ENCODE measurements at regions not wholly inside any gene's neighbourhood (a gene's known extent, or its start where the extent isn't known, plus 50 kb on each side); places are given as distances from the start of the nearest gene placed in this dataset.

DNA sequence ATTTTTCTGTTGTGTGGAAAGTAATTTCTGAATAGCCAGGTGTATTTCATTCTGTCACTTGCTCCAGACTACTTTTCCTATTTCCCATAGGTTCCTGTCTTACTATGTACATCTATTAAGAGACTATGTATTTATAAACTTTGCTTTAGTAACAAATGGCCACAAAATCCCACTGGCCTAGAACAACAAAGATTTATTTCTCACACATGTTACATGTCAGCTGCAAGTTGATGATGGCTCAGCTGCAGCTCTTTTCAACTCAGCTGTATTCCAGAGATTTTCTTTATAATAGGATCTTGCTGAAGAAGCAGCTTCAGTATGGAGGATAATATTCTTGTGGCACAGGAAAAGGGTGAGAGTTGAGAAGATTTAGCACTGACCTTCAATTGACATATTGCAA lies 539.6 kb upstream of the LRRC4C start:
- FAIRE-seq (no peak), DNase-seq (no peak), ATAC-seq (no peak)
- H3K27me3 ChIP-seq, result no peaks in the 10 kb centered on the region
- no peaks in the 10 kb centered on the region for H3K4me1 ChIP-seq
- no peaks in the 10 kb centered on the region for H3K9me3 ChIP-seq
- TF ChIP-seq, protein P1, sequence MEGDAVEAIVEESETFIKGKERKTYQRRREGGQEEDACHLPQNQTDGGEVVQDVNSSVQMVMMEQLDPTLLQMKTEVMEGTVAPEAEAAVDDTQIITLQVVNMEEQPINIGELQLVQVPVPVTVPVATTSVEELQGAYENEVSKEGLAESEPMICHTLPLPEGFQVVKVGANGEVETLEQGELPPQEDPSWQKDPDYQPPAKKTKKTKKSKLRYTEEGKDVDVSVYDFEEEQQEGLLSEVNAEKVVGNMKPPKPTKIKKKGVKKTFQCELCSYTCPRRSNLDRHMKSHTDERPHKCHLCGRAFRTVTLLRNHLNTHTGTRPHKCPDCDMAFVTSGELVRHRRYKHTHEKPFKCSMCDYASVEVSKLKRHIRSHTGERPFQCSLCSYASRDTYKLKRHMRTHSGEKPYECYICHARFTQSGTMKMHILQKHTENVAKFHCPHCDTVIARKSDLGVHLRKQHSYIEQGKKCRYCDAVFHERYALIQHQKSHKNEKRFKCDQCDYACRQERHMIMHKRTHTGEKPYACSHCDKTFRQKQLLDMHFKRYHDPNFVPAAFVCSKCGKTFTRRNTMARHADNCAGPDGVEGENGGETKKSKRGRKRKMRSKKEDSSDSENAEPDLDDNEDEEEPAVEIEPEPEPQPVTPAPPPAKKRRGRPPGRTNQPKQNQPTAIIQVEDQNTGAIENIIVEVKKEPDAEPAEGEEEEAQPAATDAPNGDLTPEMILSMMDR (IDR thresholded peaks at IDR 0.05), result no peak
- H3K27ac ChIP-seq, result no peak overlapping the region
- no peaks in the 10 kb centered on the region for H3K36me3 ChIP-seq
- H3K4me3 ChIP-seq, result no peak overlapping the region
- intact Hi-C loops (cut with DNase I), result no loop called here

DNA sequence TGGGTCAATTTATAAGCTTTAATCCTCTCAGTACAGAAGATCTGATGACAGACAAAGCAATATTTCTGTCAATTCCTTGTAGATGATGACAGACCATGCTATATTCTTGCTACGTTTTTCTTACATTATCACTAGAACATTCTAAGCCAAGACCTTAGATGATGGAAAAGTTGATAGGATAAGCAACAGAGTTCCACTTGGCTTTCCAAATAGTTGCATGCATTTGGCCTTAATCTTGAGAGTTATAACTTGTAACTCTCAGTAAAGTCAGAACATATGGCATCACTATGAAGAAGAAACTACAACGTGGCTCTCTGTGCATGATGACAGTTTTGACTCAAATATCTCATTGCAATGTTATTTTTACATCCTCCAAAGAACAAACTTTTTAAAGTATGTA lies 544.3 kb upstream of the LRRC4C start:
- Histone ChIP-seq H3K36me3 (no peaks in the 10 kb centered on the region), H3K4me1 (no peaks in the 10 kb centered on the region), H3K4me3 (no peak overlapping the region), H3K27me3 (no peaks in the 10 kb centered on the region), H3K9me3 (no peaks in the 10 kb centered on the region), H3K27ac (no peak overlapping the region)
- intact Hi-C loops (cut with DNase I), result no loop called here
- no peak for FAIRE-seq
- DNase-seq, result no peak
- no peak for ATAC-seq
- WGBS, 2 donors, result 29 to 35% methylated on average over 2 of the region's 2 CpGs
- TF ChIP-seq, protein P1 (IDR thresholded peaks at IDR 0.05), result no peak

DNA sequence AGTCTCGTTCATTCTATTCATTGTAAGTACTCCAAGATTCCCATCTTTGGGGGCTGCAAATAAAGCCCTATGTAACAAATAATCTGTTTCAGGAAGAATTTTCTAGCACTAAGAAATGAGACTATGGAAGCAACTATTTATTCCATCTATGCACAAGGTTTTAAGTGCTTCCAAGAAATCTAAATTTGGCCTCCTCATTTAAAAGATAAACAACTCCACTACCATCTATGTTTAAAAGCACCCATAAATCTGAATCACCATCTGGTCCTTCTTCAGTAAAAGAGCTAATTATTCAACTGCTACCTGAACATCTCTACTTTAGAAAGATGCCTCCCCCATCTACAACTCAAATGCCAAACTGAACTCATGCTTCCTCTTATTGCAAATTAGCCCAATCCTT lies 547.3 kb upstream of the LRRC4C start:
- DNase-seq (no peak), ATAC-seq (no peak), FAIRE-seq (no peak)
- no peaks in the 10 kb centered on the region for H3K27me3 ChIP-seq
- TF ChIP-seq, protein P1 (IDR thresholded peaks at IDR 0.05), result no peak
- no peak overlapping the region for H3K27ac ChIP-seq
- no peak overlapping the region for H3K4me3 ChIP-seq
- no peaks in the 10 kb centered on the region for H3K4me1 ChIP-seq
- H3K36me3 ChIP-seq, result no peaks in the 10 kb centered on the region
- intact Hi-C loops (cut with DNase I), result no loop called here
- WGBS, 2 donors, result 44 to 60% methylated on average over 1 of the region's 1 CpG
- H3K9me3 ChIP-seq, result no peaks in the 10 kb centered on the region

DNA sequence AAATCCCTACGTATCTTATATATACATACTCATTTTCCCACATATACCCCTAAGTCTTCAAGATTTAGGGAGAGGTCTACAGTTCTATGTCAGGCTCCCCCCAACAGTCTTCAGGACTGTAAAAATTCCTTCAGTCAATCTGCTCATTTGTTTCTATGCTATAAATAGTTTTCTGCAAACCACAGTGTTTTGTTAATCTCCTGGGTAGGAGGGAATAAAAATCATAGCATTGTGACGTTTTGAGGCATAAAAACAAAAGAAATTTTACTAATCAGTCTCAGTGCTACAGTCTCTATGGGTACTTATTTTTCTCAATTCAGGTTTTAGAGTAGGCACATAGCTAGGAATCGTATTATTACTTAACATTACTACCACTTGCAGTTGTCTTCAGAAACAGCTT lies 552.8 kb upstream of the LRRC4C start:
- Histone ChIP-seq H3K4me1 (no peaks in the 10 kb centered on the region), H3K9me3 (no peaks in the 10 kb centered on the region), H3K4me3 (no peak overlapping the region), H3K27ac (no peak overlapping the region), H3K36me3 (no peaks in the 10 kb centered on the region), H3K27me3 (no peaks in the 10 kb centered on the region)
- 47 to 57% methylated on average over 3 of the region's 3 CpGs for WGBS, 2 donors
- FAIRE-seq, result no peak
- DNase-seq, result no peak
- no peak for ATAC-seq
- intact Hi-C loops (cut with DNase I), result no loop called here
- TF ChIP-seq, protein P1 (IDR thresholded peaks at IDR 0.05), result no peak

DNA sequence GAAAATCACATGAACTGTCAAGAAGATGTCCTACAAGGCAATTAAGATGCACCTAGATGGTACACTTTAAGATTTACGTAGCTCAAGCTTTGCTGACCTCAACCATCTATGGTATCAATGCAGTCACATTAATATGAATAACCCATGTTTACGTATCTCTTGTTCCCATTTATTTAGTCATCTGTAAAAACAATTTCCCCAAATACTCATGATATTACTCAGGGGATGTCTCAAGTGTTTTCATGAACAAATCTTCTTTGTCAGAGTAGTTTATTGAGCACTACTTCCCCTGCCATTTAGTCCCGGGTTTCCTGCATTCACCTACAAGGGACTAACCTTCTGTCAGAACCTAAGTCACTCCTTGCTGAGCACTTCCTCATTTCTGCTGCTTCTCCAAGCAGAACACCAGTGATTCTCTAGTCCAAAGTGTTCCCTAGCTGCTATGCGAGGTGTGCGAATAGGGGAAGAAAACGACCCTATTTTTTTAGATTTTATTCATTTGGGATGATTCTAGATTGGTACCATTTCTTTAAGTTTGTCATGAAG lies 554.3 kb upstream of the LRRC4C start:
- 62 to 77% methylated on average over 6 of the region's 6 CpGs for WGBS, 2 donors
- intact Hi-C loops (cut with DNase I), result no loop called here
- Histone ChIP-seq H3K27ac (no peak overlapping the region), H3K4me3 (no peak overlapping the region), H3K27me3 (no peaks in the 10 kb centered on the region), H3K4me1 (no peaks in the 10 kb centered on the region), H3K36me3 (no peaks in the 10 kb centered on the region), H3K9me3 (no peaks in the 10 kb centered on the region)
- no peak for FAIRE-seq
- TF ChIP-seq, protein P1 (IDR thresholded peaks at IDR 0.05), result no peak
- ATAC-seq, result no peak
- DNase-seq, result no peak
